GM21529 (cell line): ENCODE measurements at regions not wholly inside any gene's neighbourhood (a gene's known extent, or its start where the extent isn't known, plus 50 kb on each side); places are given as distances from the start of the nearest gene placed in this dataset.

Source experiments
- ATAC-seq: cut with Tn5 transposase; IDR thresholded peaks from one replicate; pipeline ENCODE4 v1.9.1; 2021; ENCODE audit not compliant: unreplicated experiment

DNA sequence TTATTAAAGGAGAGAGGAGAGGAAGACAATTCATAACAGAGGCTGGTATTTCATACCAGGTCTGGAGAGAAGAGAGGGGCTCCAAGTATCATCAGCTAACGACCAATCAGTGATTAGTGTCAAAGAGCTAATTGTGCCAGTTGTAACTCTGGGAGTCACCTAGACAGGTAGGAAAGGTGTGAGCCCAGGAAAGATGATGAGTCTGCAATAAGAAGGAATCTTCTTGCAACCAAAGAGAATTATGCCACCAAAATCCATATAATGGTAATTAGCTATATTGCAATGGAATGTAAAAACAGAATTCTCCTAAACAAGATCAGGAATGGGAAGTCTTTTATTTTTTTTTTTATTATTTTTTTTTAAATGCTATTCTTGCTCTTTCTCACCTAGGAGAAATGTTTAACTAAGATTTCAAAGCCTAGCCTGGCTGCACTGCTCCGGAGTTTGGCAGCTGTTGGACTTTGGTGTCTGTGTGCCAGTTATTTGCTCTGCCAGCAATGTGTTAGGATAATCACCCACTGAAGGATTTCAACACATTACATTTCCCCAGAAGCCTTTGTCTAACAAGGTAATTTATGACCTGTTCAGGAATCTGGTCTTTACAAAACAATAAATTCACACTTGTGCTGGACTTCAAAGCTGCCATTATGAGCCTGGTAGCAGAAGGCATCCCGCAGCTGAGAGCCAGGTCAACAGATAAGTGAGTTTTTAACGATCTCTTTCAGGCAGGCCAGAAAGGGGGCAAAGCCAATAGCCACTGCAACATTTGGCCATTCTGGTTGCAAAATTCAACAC is 89.4 kb downstream of the FOXB1 start:
- no peak for ATAC-seq

DNA sequence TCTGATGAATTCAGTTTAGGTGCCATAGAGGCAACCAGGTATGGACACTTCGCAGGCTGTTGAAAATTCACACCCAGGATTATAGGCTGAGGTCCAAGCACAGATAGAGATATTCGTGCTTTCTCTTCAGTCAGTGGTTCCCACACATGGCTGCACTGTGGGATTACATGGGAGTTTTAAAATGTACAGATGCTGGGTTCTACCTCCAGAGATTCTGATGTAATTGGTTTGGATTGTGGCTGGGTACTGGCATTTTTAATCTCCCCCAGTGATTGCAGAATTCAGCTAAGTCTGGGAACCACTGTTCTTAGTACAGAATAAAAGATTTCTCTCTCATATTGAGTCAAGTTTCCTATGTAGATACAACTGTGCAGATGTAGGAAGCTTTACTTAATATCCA is 91.6 kb downstream of the FOXB1 start:
- ATAC-seq = no peak

DNA sequence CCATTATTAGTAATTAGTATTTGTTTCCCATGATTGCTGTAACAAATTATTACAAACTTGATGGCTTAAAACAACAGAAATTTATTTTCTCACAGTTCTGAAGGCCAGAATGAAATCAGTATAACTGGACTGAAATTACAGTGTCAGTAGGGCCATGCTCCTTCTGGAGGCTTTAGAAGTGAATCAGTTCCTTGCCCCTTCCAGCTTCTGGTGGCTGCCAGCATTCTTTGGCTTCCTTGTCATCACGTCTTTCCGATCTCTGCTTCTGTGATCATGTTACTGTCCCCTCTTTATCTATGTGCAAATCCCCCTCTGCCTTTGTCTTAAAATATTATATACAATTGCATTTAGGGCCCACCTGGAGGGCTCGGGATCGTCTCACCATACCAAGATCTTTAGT is 92.0 kb downstream of the FOXB1 start:
- ATAC-seq = no peak

DNA sequence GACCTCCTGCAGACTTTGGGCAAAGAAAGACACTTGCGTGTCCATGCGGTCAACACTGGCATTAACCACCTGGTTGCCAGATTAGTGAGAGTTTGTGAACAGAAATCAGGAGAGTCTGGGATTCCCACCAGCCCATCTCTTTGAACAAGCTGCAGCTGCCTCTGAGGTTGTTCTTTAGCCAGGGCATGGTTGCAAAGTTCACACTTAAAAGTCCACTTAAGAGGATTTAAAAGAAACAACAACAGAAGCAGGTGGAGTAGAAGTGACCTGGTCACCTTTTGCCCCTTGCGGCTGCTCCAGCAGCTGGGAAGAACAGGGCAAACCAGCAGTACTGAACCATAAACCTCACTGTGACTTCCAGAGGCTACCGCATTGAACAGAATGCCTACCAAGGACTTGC is 97.3 kb downstream of the FOXB1 start:
- no peak for ATAC-seq

DNA sequence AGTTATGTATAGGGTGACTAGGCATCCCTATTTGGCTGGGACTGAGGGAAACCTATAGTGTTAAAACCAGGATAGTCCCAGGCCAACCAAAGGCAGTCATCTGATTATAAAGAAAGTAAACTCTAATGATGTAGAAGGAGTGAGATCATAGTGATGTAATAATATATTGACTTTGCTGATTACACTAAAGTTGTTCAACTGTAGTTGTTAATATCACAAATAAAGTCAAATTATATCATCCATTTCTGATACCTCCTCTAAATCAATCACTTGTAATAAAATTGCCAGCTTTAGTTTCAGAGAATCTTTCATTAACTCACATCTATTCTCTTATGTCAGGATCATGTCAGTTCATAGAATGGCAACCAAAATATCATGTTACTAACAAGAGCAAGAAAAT is 98.6 kb downstream of the FOXB1 start:
- ATAC-seq = no peak

DNA sequence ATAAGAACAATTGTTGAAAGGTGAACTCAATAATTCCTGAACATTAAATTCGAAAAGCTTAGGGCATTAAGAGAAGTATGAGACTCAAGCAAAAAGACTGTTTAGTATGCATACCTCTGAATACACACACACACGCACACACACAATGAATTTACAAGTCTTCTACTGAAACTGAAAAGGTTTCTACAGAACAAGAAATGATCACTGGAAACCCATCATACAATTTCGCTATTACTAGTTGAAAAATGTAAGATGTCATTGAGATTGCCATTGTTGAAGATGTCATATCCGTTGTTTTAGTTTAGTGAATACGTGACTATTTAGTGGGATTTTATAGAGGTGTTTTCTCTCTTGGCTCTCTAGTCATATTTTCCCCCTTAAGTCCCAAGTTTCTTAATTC is 106.8 kb downstream of the FOXB1 start:
- ATAC-seq = no peak

DNA sequence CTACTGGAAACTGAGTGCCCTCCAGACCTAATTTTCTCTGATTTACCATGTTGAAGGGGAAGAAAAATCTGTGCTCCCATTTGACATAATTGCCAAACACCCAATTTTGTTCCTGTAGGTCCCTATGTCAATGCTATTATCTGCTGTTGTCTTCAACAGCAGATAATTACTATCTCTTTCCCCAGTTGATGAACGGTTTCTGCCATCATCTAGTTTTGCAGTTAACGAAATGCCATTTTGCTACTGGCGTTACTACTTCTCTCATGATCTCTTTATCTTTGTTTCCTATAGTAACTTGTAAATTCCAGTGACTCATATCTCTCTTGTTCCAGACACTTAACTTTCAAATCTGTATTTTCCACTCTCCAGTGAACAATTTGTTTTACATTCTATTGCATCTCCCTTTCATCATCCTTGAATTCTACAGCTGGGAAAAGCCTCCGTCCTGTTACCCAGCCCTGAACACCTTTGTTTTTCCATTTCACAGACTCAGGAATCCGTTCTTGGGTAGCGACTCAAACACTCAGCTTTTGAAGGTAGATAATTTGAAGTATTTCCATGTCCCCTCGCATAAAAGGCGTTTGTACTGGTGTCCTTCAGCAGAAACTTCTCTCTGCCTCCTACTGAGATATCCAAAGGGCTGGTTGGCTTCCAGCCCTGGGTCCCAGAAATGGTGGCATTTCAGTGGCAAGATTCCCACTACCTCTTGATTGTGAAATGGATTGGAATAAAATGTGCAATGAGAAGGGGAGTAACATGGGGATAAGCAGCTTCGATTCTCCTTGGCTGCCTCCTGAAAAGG is 111.7 kb downstream of the FOXB1 start:
- no peak for ATAC-seq

DNA sequence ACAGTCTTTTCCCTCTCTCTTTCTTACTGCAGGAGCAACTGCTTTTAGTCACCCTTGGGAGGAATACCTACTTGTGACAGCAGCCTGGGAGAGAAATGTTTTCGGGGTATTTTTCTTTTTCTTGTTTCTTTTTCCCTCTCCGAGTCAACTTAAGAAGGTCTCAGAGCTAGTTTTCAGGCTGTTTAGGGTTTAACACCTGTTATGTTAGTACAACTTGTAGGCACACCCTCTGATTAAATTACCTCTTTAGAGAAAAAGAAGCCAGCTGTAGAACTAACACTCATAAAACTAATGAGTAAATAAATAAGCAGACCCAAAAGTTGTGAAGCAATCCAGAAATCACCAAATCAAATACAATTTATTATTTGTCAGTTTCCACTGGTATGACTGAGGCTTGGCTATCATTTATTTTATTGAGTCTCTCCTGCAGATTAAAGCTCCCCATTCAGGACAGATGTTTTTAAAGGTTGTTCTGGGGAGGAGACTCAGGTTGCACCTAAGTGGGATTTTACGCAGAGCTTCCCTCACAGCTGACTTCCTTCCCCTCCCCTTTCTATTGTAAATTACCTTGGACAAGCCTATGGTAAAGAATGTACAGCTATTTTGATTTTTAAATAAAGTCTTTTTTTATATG is 112.5 kb downstream of the FOXB1 start:
- ATAC-seq = no peak

DNA sequence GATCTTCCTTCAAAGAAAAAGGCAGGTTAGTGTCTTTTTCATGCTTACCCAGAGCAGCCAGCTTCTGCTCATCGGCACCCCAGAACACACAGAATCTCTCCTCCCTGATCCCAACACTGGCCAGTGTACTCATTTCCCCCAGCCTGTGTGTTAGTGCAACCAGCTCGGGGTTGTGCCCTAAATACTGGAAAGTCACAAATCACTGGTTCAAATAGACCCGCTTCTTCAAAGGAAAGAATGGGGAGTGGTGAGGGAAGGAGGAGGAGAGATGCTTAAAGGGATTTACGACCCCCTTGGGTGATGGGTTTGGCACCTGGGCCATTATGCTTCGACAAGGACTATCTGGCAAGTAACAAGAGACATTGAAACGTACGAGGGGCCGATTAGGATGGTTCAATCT is 114.0 kb downstream of the FOXB1 start:
- ATAC-seq = no peak

DNA sequence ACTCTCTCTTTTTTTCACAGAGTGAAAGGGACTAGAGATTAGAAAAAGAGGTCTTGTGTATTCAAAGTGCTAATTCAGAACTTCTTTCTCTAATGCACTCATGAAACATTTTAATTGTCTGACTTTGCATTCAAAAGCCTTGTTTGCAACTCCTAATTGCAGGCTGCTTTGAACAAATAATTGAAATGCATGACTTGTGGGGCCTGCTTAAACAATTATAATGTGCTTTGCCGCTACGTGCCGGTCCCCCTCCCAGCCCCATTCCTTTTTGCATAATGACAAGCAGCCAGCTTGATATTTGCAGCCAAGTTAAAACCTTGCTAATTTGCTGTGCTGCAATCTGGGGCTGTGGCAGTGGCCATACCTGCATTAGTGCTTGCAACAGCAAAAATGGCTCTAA is 114.5 kb downstream of the FOXB1 start:
- ATAC-seq = no peak

DNA sequence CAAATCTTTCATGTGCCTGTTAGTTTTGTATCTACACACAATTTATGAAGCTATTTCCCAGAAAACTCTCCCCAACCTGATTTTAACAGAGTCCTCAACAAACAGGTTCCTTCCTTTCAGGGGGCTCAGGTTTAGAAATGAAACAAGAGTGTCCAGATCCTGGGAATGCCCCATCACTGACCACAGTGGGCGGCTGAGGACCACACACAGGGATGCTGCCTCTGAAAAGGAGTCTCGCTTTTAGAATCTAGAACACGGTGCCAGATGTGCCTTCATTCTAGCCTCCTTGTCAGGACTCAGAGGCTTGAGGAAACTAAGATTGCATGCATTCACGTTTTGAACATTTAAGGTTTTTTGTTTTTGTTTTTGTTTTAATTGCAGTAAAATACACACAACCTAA is 115.0 kb downstream of the FOXB1 start:
- ATAC-seq = no peak

DNA sequence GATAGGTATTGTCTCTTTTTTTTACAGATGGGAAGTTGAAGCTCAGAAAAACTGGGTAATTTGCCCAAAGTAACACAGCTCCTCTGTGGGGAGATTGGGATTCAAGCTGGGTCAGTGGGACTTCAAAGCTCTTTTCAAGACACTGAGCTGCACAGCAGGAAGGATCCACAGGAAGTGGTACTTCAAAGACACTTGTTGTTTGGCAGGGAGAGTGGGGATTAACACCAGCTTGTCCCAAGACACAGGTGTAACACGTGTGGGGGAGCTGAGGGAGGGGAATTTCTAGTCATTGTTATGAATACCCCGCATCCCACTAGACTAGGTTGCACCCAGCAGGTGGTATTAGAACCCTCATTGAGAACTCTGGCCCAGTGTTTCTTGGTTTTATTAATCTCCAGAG is 116.0 kb downstream of the FOXB1 start:
- ATAC-seq = no peak

DNA sequence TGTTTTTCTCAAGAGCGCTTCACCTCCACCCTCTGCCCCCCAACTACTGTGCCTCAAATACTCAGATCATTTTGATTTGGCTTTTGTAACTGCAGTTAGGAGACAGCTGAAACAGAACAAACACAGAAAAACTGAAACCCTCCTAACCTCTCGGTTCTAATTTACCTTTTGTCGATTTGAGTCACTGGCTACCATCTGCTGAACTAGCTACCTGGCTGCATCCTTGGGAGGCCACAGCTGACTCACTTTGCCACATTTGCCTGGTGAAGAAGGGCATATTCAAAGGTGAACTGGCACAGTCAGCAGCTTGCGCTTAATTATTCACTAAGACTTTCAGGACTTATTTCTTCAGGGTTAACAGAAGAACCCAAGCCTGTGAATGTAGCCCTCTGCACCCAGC is 117.7 kb downstream of the FOXB1 start:
- ATAC-seq = peak; percentile 69

DNA sequence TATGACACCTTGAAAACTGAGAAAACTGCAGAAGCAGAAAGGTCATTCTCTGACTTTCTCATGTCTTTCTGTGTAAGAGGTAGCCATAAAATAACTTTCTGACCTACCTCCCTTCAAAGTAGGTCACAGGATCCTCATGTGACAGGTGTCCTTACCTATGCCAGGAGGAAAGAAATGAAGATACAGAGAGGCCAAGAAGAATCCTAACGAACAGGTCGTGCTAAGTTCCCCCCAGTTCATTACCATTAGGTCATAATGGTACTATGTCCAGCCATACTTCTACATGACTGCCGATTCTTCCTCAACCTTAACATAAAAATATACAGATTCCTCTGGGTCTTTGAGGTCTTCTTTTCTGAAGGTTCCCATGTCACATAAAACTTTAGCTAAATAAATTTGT is 118.6 kb downstream of the FOXB1 start:
- no peak for ATAC-seq

DNA sequence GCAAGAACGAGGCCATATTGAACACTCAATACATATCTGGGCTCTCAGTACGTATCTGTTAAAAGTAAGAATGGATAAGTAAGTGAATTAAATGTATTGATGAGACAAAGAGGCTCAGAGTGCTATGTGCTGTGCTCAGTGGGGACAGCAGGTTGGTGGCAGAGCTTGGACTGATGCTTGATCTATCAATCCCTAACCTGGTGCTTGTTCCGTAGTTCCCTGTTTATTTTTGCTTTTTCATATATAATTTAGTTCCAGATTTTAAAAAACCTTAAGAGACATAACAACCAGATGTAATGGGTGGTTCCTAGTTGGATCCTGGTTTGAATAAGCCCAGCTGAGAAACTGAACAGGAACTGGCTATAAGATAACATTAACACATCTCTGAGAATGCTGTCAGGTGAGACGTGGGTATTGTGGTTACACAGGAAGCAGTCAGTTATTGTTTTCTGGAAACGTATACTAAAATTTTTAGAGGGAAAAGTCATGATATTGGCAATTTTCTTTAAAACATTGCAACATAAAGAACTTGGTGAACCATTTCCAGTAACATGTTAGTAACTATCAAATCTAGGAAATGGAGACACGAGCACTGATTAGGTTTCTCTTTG is 120.5 kb downstream of the FOXB1 start:
- ATAC-seq = no peak

DNA sequence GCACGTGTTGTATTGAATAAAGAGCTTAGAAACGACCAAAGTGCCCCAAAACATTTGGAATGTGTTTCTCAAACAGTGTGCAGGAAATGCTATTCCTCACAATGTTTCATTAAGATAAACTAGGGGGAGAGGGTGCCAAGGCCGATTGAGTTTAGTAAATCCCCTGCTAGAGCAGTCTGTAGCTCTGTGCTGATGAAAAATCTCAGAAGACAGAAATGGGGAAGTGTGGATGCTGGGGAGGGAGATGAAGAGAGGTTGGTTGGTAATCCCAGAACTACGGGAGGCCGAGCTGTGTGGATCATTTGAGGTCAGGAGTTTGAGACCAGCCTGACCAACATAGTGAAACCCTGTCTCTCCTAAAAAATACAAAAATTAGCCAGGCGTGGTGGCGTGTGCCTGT is 121.2 kb downstream of the FOXB1 start:
- no peak for ATAC-seq

DNA sequence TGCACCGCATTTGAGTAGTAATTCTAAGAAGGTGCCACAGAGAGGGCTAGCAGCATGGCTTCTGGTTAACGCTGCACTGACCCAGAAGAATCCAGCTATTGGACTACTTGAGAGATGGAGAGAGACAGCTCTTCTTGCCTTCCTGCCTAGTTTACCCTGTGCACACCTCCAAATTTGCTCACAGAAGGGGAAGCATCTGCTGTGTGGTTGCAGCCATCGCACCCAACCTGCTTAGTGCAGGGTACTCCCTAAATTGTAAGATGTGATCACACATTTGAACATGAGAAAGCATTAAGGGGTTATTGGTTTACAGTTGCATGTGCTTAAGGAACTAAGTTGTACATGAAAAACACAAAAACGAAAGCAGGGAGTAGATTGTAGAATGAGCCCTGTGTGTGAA is 122.1 kb downstream of the FOXB1 start:
- ATAC-seq = no peak

DNA sequence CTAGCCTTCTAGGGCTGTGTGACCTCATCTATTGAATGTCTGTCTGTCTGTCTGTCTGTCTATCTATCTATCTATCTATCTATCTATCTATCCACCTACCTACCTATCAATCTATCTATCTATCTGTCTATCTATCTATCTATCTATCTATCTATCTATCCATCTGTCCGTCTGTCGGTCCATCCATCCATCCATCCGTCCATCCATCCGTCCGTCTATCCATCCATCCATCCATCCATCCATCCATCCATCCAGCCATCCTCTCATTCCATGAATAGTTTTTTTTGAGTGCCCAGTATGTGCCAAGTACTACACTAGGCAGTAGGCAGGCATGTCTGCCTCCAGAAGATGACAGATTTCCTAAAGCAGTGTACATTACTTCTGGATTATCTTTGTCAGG is 122.5 kb downstream of the FOXB1 start:
- no peak for ATAC-seq

DNA sequence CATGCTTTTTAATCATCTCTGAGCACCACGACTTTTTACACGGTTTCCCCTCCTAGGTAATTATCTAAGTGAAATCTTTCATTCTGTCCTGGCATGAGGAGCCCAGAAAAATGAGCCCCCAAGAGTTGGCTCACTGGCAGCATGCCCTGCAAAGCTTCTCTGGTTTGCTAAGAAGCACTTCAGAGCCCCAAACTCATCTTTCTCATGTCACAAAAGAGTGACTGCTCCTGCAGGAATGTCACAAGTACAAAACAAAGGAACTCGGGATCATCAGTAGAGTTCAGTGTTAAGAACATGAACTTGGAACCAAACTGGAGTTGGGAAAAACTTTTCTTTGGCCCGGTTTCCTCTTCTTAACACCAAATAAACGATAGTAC is 123.9 kb downstream of the FOXB1 start:
- no peak for ATAC-seq

DNA sequence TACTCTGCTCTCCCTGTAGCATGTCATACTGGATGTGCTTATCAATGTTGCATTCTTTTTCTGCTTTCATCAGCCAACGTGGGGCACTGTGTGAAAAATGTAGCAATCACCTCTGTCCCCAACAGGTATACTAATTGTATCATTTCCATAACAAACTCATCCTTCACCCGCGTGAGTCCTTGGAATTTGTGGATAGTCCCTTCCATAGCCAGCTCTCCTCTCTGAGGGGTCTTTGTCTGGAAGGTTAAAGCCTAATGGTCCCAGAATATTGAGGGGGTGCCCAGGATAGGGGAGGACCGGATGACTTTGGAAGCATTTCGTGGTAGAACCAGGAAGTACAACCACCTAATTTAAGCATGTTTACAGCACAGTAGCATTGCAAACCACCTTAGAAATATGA is 124.6 kb downstream of the FOXB1 start:
- no peak for ATAC-seq

DNA sequence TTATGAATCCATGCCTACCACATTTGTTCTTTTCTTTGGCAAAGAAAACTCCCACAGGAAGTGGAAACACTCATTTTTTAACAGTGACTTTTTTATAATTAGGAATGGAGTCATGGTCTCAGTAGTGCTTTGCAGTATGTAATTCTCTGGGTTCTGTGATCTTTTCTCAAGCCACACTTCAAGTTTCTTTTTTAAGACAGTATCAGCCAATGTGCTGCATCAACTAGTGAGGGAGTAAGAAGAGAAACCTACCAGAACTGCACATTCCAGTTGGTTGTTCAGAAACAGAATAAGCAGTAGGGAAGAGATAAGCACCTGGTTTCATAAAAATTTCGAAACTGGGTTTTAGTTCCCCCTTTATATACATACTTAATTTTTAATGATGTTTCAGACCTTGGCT is 126.3 kb downstream of the FOXB1 start:
- ATAC-seq = no peak

DNA sequence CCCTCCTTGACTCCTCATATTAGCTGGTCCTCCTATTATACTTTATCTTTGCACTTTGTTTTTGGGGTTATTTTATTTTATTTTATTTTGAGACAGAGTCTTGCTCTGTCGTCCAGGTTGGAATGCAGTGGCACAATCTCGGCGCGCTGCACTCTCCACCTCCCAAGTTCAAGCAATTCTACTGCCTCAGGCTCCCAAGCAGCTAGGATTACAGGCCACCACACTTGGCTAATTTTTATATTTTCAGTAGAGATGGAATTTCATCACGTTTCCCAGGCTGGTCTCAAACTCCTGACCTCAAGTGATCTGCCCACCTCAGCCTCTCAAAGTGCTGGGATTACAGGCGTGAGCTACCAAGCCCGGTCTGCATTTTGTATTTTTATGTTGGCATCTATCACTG is 126.7 kb downstream of the FOXB1 start:
- ATAC-seq = no peak
